ENCODE measurements at regions not wholly inside any gene's neighbourhood (a gene's known extent, or its start where the extent isn't known, plus 50 kb on each side); places are given as distances from the start of the nearest gene placed in this dataset.

DNA sequence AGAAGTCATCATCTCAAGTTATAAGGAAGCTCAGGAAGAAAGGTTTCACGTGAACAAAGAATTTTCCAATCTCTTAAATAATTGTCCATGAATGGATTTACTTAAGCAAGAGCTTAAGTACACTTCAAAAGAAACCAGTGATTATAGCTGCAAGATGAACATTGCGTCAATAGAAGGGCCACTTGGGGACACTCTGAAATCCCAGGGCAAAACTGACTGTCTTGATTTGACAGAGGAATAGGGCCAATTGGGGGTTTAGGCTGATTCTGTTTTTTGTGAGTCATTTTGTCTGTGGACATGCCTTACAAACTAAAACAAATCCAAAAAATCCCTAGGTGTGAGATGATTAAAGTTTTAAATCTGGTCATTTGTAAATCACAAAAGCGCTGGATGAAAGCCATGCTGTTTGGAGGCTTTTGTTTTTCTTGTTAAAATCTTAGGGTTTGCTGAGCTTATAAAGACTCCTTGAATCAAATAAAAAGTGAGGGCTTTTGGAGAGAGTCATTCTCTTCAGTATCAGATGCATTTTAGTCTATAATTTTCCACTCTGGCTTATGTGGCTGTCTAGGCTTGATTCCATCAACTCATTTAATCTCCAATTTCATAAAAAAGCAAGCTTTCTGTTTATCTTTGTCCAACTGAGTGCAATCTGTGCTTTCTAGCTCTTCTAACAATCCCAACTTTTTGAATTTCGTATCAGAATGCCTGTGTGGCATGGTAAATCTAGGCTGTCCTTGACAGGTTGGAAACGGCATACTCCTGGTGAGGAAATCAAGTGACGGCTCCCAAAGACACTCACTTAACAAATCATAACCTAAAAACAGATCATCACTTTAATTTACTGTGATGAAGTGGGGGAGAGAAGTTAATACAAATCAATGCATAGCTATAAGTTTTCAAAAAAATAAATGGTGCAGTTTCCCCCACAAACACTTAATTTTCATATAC lies 98.2 kb upstream of the SOX9 start:
- 83% methylated on average over 6 of the region's 6 CpGs for WGBS
- Histone ChIP-seq H3K36me3 (ENCODE audit: control insufficient read depth in 2 of 2, insufficient read depth in 2 of 2, low read length in 1 of 2) (no peaks in the 10 kb centered on the region), H3K4me3 (ENCODE audit: low read length in 2 of 2) (no peak overlapping the region), H3K27ac (ENCODE audit: low read depth in 1 of 2, low read length in 1 of 2) (no peak overlapping the region), H3K9me3 (ENCODE audit: control insufficient read depth in 2 of 2, insufficient read depth in 1 of 2, low read length in 1 of 2) (no peaks in the 10 kb centered on the region), H3K27me3 (ENCODE audit: control insufficient read depth in 2 of 2, insufficient read depth in 1 of 2, low read length in 1 of 2) (no peaks in the 10 kb centered on the region), H3K4me1 (ENCODE audit: control insufficient read depth in 2 of 2, insufficient read depth in 2 of 2, low read length in 2 of 2) (no peaks in the 10 kb centered on the region)
- no peak for DNase-seq (ENCODE audit: low read depth in 6 of 9, low spot score in 9 of 9)

- no peak for DNase-seq (ENCODE audit: low read depth in 6 of 9, low spot score in 9 of 9)
- no peaks in the 10 kb centered on the region for H3K36me3 ChIP-seq (ENCODE audit: control insufficient read depth in 2 of 2, insufficient read depth in 2 of 2, low read length in 1 of 2)
- H3K4me3 ChIP-seq (ENCODE audit: low read length in 2 of 2) = no peak overlapping the region
- no peaks in the 10 kb centered on the region for H3K9me3 ChIP-seq (ENCODE audit: control insufficient read depth in 2 of 2, insufficient read depth in 1 of 2, low read length in 1 of 2)
- H3K27ac ChIP-seq (ENCODE audit: low read depth in 1 of 2, low read length in 1 of 2) = no peak overlapping the region
- no peaks in the 10 kb centered on the region for H3K4me1 ChIP-seq (ENCODE audit: control insufficient read depth in 2 of 2, insufficient read depth in 2 of 2, low read length in 2 of 2)
- H3K27me3 ChIP-seq (ENCODE audit: control insufficient read depth in 2 of 2, insufficient read depth in 1 of 2, low read length in 1 of 2) = no peaks in the 10 kb centered on the region
Measured at GRCh38 chr17:72024457-72024856, 96.4 kb upstream of the SOX9 start.

DNA sequence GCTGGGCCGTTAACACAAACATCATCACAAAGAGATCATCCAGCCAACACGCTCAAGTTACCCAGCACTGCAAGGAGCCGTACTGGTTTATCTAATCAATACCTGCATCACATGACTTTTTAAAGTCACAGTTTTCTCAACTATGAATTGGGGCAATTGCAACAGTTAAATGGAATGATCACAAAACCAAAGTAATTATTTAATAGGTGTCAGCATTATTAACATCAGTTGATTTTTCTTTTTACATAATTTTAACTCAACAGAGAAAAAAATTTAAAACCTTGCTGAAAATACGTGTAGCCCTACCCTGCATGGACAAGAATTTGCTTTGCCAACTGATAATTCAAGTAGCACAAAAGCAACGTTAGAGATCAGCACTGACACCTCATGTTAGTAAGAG lies 95.7 kb upstream of the SOX9 start:
- no peak for DNase-seq (ENCODE audit: low read depth in 6 of 9, low spot score in 9 of 9)
- Histone ChIP-seq H3K4me3 (ENCODE audit: low read length in 2 of 2) (no peak overlapping the region), H3K4me1 (ENCODE audit: control insufficient read depth in 2 of 2, insufficient read depth in 2 of 2, low read length in 2 of 2) (no peaks in the 10 kb centered on the region), H3K36me3 (ENCODE audit: control insufficient read depth in 2 of 2, insufficient read depth in 2 of 2, low read length in 1 of 2) (no peaks in the 10 kb centered on the region), H3K27me3 (ENCODE audit: control insufficient read depth in 2 of 2, insufficient read depth in 1 of 2, low read length in 1 of 2) (no peaks in the 10 kb centered on the region), H3K9me3 (ENCODE audit: control insufficient read depth in 2 of 2, insufficient read depth in 1 of 2, low read length in 1 of 2) (no peaks in the 10 kb centered on the region), H3K27ac (ENCODE audit: low read depth in 1 of 2, low read length in 1 of 2) (no peak overlapping the region)
- 48% methylated on average over 5 of the region's 5 CpGs for WGBS

GRCh38 chr17:72030067-72030899 lies 90.5 kb upstream of the SOX9 start:
- H3K4me1 ChIP-seq (ENCODE audit: control insufficient read depth in 2 of 2, insufficient read depth in 2 of 2, low read length in 2 of 2) = no peaks in the 10 kb centered on the region
- 3% methylated on average over 22 of the region's 22 CpGs for WGBS
- H3K9me3 ChIP-seq (ENCODE audit: control insufficient read depth in 2 of 2, insufficient read depth in 1 of 2, low read length in 1 of 2) = no peaks in the 10 kb centered on the region
- peak in 3 of 9 donors; percentile 2 to 17 (median 3) for DNase-seq (ENCODE audit: low read depth in 6 of 9, low spot score in 9 of 9)
- H3K27ac ChIP-seq (ENCODE audit: low read depth in 1 of 2, low read length in 1 of 2) = no peak overlapping the region
- H3K36me3 ChIP-seq (ENCODE audit: control insufficient read depth in 2 of 2, insufficient read depth in 2 of 2, low read length in 1 of 2) = no peaks in the 10 kb centered on the region
- H3K4me3 ChIP-seq (ENCODE audit: low read length in 2 of 2) = peak overlapping the region; percentile 29 to 40
- H3K27me3 ChIP-seq (ENCODE audit: control insufficient read depth in 2 of 2, insufficient read depth in 1 of 2, low read length in 1 of 2) = no peaks in the 10 kb centered on the region

GRCh38 chr17:72031219-72031884 lies 89.5 kb upstream of the SOX9 start:
- H3K27ac ChIP-seq (ENCODE audit: low read depth in 1 of 2, low read length in 1 of 2) = no peak overlapping the region
- no peak overlapping the region for H3K4me3 ChIP-seq (ENCODE audit: low read length in 2 of 2)
- no peaks in the 10 kb centered on the region for H3K36me3 ChIP-seq (ENCODE audit: control insufficient read depth in 2 of 2, insufficient read depth in 2 of 2, low read length in 1 of 2)
- H3K27me3 ChIP-seq (ENCODE audit: control insufficient read depth in 2 of 2, insufficient read depth in 1 of 2, low read length in 1 of 2) = no peaks in the 10 kb centered on the region
- H3K4me1 ChIP-seq (ENCODE audit: control insufficient read depth in 2 of 2, insufficient read depth in 2 of 2, low read length in 2 of 2) = no peaks in the 10 kb centered on the region
- no peaks in the 10 kb centered on the region for H3K9me3 ChIP-seq (ENCODE audit: control insufficient read depth in 2 of 2, insufficient read depth in 1 of 2, low read length in 1 of 2)
- WGBS = 80% methylated on average over 8 of the region's 8 CpGs
- DNase-seq (ENCODE audit: low read depth in 6 of 9, low spot score in 9 of 9) = no peak

GRCh38 chr17:72033334-72033733 lies 87.5 kb upstream of the SOX9 start:
- Histone ChIP-seq H3K4me3 (ENCODE audit: low read length in 2 of 2) (no peak overlapping the region), H3K36me3 (ENCODE audit: control insufficient read depth in 2 of 2, insufficient read depth in 2 of 2, low read length in 1 of 2) (no peaks in the 10 kb centered on the region), H3K9me3 (ENCODE audit: control insufficient read depth in 2 of 2, insufficient read depth in 1 of 2, low read length in 1 of 2) (no peaks in the 10 kb centered on the region), H3K4me1 (ENCODE audit: control insufficient read depth in 2 of 2, insufficient read depth in 2 of 2, low read length in 2 of 2) (no peaks in the 10 kb centered on the region), H3K27me3 (ENCODE audit: control insufficient read depth in 2 of 2, insufficient read depth in 1 of 2, low read length in 1 of 2) (no peaks in the 10 kb centered on the region), H3K27ac (ENCODE audit: low read depth in 1 of 2, low read length in 1 of 2) (no peak overlapping the region)
- 87% methylated on average over 4 of the region's 4 CpGs for WGBS
- no peak for DNase-seq (ENCODE audit: low read depth in 6 of 9, low spot score in 9 of 9)

DNA sequence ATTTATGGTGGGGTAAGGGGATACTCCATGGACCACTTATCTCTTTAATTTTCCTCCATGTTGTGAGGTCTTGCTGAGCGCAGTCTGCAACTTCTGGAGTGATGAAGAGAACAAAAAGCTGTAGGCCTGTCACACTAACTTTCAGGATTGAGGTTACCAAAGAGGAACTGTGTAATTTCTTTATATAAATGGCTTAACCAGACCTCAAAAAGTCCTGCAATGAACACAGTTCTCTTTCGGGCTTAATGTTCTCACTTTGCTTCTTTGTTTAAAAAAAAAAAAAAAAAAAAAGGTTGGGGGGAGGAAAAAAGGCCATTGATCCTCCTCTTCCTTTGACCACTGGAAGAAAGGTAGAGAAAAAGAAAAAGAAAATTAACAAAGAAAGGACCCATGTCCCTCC lies 86.8 kb upstream of the SOX9 start:
- 86% methylated on average over 2 of the region's 2 CpGs for WGBS
- Histone ChIP-seq H3K9me3 (ENCODE audit: control insufficient read depth in 2 of 2, insufficient read depth in 1 of 2, low read length in 1 of 2) (no peaks in the 10 kb centered on the region), H3K4me1 (ENCODE audit: control insufficient read depth in 2 of 2, insufficient read depth in 2 of 2, low read length in 2 of 2) (no peaks in the 10 kb centered on the region), H3K27me3 (ENCODE audit: control insufficient read depth in 2 of 2, insufficient read depth in 1 of 2, low read length in 1 of 2) (no peaks in the 10 kb centered on the region), H3K27ac (ENCODE audit: low read depth in 1 of 2, low read length in 1 of 2) (no peak overlapping the region), H3K36me3 (ENCODE audit: control insufficient read depth in 2 of 2, insufficient read depth in 2 of 2, low read length in 1 of 2) (no peaks in the 10 kb centered on the region), H3K4me3 (ENCODE audit: low read length in 2 of 2) (no peak overlapping the region)
- no peak for DNase-seq (ENCODE audit: low read depth in 6 of 9, low spot score in 9 of 9)

DNA sequence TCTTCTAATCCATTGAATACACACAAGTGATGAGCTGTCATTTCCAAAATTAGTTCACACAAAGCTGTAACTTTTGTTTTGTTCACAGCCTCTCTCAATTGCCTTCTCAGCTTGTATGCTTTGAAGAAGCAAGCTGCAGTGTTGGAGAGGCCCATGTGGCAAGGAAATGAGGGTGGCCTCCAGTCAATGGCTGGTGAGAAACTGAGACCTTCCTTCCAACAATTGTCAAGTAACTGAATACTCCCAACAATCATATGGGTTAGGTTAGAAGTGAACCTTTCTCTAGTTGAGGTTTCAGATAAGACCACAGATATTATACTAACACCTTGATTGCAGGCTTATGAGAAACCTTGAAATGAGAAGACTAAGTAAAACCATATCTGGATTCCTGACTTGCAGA lies 82.4 kb upstream of the SOX9 start:
- H3K4me1 ChIP-seq (ENCODE audit: control insufficient read depth in 2 of 2, insufficient read depth in 2 of 2, low read length in 2 of 2) = no peaks in the 10 kb centered on the region
- no peaks in the 10 kb centered on the region for H3K36me3 ChIP-seq (ENCODE audit: control insufficient read depth in 2 of 2, insufficient read depth in 2 of 2, low read length in 1 of 2)
- DNase-seq (ENCODE audit: low read depth in 6 of 9, low spot score in 9 of 9) = no peak
- no peaks in the 10 kb centered on the region for H3K27me3 ChIP-seq (ENCODE audit: control insufficient read depth in 2 of 2, insufficient read depth in 1 of 2, low read length in 1 of 2)
- H3K9me3 ChIP-seq (ENCODE audit: control insufficient read depth in 2 of 2, insufficient read depth in 1 of 2, low read length in 1 of 2) = no peaks in the 10 kb centered on the region
- no peak overlapping the region for H3K27ac ChIP-seq (ENCODE audit: low read depth in 1 of 2, low read length in 1 of 2)
- no peak overlapping the region for H3K4me3 ChIP-seq (ENCODE audit: low read length in 2 of 2)

DNA sequence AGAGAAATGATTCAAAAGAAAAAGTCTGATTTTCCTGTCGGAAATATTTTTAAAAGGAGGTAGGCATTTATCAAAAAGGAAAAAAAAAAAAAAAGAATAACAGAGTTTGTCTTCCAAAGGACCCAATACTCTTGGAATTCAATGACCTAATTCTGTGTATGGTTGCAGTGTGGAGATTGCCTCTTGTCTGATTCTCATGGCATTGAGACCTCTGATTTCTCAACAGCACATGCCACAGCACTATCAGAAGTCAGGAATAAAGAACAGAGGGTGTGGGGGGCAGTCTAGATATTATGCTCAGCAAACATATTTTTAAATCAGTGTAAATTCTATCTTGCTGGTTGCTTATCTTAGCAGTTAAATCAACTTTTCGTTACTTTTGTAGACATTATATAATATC lies 81.3 kb upstream of the SOX9 start:
- 90% methylated on average over 2 of the region's 2 CpGs for WGBS
- no peak overlapping the region for H3K4me3 ChIP-seq (ENCODE audit: low read length in 2 of 2)
- H3K27me3 ChIP-seq (ENCODE audit: control insufficient read depth in 2 of 2, insufficient read depth in 1 of 2, low read length in 1 of 2) = no peaks in the 10 kb centered on the region
- no peaks in the 10 kb centered on the region for H3K36me3 ChIP-seq (ENCODE audit: control insufficient read depth in 2 of 2, insufficient read depth in 2 of 2, low read length in 1 of 2)
- no peaks in the 10 kb centered on the region for H3K9me3 ChIP-seq (ENCODE audit: control insufficient read depth in 2 of 2, insufficient read depth in 1 of 2, low read length in 1 of 2)
- DNase-seq (ENCODE audit: low read depth in 6 of 9, low spot score in 9 of 9) = no peak
- no peaks in the 10 kb centered on the region for H3K4me1 ChIP-seq (ENCODE audit: control insufficient read depth in 2 of 2, insufficient read depth in 2 of 2, low read length in 2 of 2)
- H3K27ac ChIP-seq (ENCODE audit: low read depth in 1 of 2, low read length in 1 of 2) = no peak overlapping the region
